WTC11 (cell line): ENCODE measurements at regions not wholly inside any gene's neighbourhood (a gene's known extent, or its start where the extent isn't known, plus 50 kb on each side); places are given as distances from the start of the nearest gene placed in this dataset.

ENCODE experiments used
- AFF4 ChIP-seq: sonication (generic); formaldehyde crosslinking; IDR thresholded peaks from 2 replicates; pipeline ENCODE4 v1.8.1; 2023; ENCODE audit warnings: mild to moderate bottlenecking, missing genetic modification reagents, borderline replicate concordance
- ATF6 ChIP-seq: sonication (generic); formaldehyde crosslinking; IDR thresholded peaks from 2 replicates; pipeline ENCODE4 v1.8.1; 2023; ENCODE audit warnings: mild to moderate bottlenecking, missing genetic modification reagents
- CTCF ChIP-seq: fragments of 200-600 bp; IDR thresholded peaks from 2 replicates; pipeline ENCODE4 v1.8.0; 2022; ENCODE audit warnings: antibody characterized with exemption
- ELF4 ChIP-seq: sonication (generic); formaldehyde crosslinking; IDR thresholded peaks from 2 replicates; pipeline ENCODE4 v1.8.1; 2022; ENCODE audit warnings: low read depth, mild to moderate bottlenecking, moderate library complexity, missing genetic modification reagents
- FOXP4 ChIP-seq: sonication (generic); formaldehyde crosslinking; IDR thresholded peaks from 2 replicates; pipeline ENCODE4 v1.8.0; 2022; ENCODE audit warnings: mild to moderate bottlenecking, missing genetic modification reagents
- GABPB1 ChIP-seq: sonication (generic); formaldehyde crosslinking; IDR thresholded peaks from 2 replicates; pipeline ENCODE4 v1.8.1; 2023; ENCODE audit warnings: mild to moderate bottlenecking, missing genetic modification reagents
- HMGXB4 ChIP-seq: sonication (generic); formaldehyde crosslinking; IDR thresholded peaks from 2 replicates; pipeline ENCODE4 v1.8.1; 2023; ENCODE audit warnings: mild to moderate bottlenecking, moderate library complexity, missing genetic modification reagents
- NFATC4 ChIP-seq: fragments of 250-450 bp; sonication (Bioruptor Pico); IDR thresholded peaks from 2 replicates; pipeline ENCODE4 v1.9.0; 2021; ENCODE audit warnings: mild to moderate bottlenecking
- NFYB ChIP-seq: sonication (generic); formaldehyde crosslinking; conservative IDR thresholded peaks from 2 replicates; pipeline ENCODE4 v1.8.0; 2022; ENCODE audit warnings: low read depth, missing genetic modification reagents
- PRRX2 ChIP-seq: fragments of 250-450 bp; sonication (Bioruptor Pico); IDR thresholded peaks from 2 replicates; pipeline ENCODE4 v1.8.0; 2021; ENCODE audit warnings: mild to moderate bottlenecking
- SMAD3 ChIP-seq: sonication (generic); formaldehyde crosslinking; IDR thresholded peaks from 2 replicates; pipeline ENCODE4 v1.8.0; 2022; ENCODE audit warnings: missing genetic modification reagents, mild to moderate bottlenecking, borderline replicate concordance
- STAT6 ChIP-seq: sonication (generic); formaldehyde crosslinking; conservative IDR thresholded peaks from 2 replicates; pipeline ENCODE4 v1.8.1; 2023; ENCODE audit warnings: mild to moderate bottlenecking, low read depth, missing genetic modification reagents, moderate library complexity
- ZNF281 ChIP-seq: sonication (generic); formaldehyde crosslinking; IDR thresholded peaks from 2 replicates; pipeline ENCODE4 v1.8.0; 2023; ENCODE audit warnings: mild to moderate bottlenecking, missing genetic modification reagents
- ZNF512 ChIP-seq: sonication (generic); formaldehyde crosslinking; IDR thresholded peaks from 2 replicates; pipeline ENCODE4 v1.8.1; 2022; ENCODE audit warnings: missing genetic modification reagents, borderline replicate concordance

GRCh38 chr4:35950442-35950841, 293.9 kb downstream of the ARAP2 start:
- TF ChIP-seq CTCF, result no peak
- TF ChIP-seq FOXP4 (CRISPR knock-in tag), result no peak
- TF ChIP-seq ELF4 (CRISPR knock-in tag), result no peak
- no peak for TF ChIP-seq SMAD3
- TF ChIP-seq PRRX2 (CRISPR knock-in tag), result no peak
- TF ChIP-seq NFATC4 (CRISPR knock-in tag), result no peak
- no peak for TF ChIP-seq STAT6 (CRISPR knock-in tag)
- no peak for TF ChIP-seq ZNF281 (CRISPR knock-in tag)
- TF ChIP-seq GABPB1 (CRISPR knock-in tag), result no peak
- no peak for TF ChIP-seq HMGXB4 (CRISPR knock-in tag)
- TF ChIP-seq NFYB (CRISPR knock-in tag), result no peak
- TF ChIP-seq ATF6 (CRISPR knock-in tag), result no peak
- no peak for TF ChIP-seq ZNF512 (CRISPR knock-in tag)
- no peak for TF ChIP-seq AFF4 (CRISPR knock-in tag)
